Glutamatergic neuron (in vitro differentiated cells): ENCODE measurements at regions not wholly inside any gene's neighbourhood (a gene's known extent, or its start where the extent isn't known, plus 50 kb on each side); places are given as distances from the start of the nearest gene placed in this dataset.
"Not testable (repeated sequence)": the region's sequence is repeated elsewhere in the genome, so short reads cannot be mapped to it uniquely, and the experiment has no call there.

Source experiments
- DNase-seq: peaks from one replicate; pipeline ENCODE4 v3.0.0; 2022
- H3K27ac Mint-ChIP-seq: one replicate; pipeline ENCODE4 v1.8.0; 2020; ENCODE audit warnings: mild to moderate bottlenecking, mixed read lengths, inconsistent platforms; ENCODE audit not compliant: unreplicated experiment
- H3K27me3 Mint-ChIP-seq: one replicate; pipeline ENCODE4 v1.8.0; 2020; ENCODE audit warnings: mild to moderate bottlenecking, moderate library complexity, mixed read lengths, inconsistent platforms; ENCODE audit not compliant: unreplicated experiment
- H3K36me3 Mint-ChIP-seq: one replicate; pipeline ENCODE4 v1.8.0; 2020; ENCODE audit warnings: mild to moderate bottlenecking, mixed read lengths, inconsistent platforms; ENCODE audit not compliant: unreplicated experiment
- H3K4me1 Mint-ChIP-seq: one replicate; pipeline ENCODE4 v1.8.0; 2020; ENCODE audit warnings: mild to moderate bottlenecking, low read depth, mixed read lengths, inconsistent platforms; ENCODE audit not compliant: unreplicated experiment
- H3K4me3 Mint-ChIP-seq: one replicate; pipeline ENCODE4 v1.8.0; 2020; ENCODE audit warnings: mild to moderate bottlenecking, mixed read lengths, inconsistent platforms; ENCODE audit not compliant: unreplicated experiment
- H3K9me3 Mint-ChIP-seq: one replicate; pipeline ENCODE4 v1.8.0; 2020; ENCODE audit warnings: mild to moderate bottlenecking, moderate library complexity, mixed read lengths, inconsistent platforms; ENCODE audit not compliant: unreplicated experiment
- TF ChIP-seq, protein P1 (sequence below): fragments of 200-600 bp; sonication (generic); IDR thresholded peaks from one replicate; pipeline ENCODE4 v1.5.0; 2021; ENCODE audit not compliant: partially characterized antibody, unreplicated experiment

DNA sequence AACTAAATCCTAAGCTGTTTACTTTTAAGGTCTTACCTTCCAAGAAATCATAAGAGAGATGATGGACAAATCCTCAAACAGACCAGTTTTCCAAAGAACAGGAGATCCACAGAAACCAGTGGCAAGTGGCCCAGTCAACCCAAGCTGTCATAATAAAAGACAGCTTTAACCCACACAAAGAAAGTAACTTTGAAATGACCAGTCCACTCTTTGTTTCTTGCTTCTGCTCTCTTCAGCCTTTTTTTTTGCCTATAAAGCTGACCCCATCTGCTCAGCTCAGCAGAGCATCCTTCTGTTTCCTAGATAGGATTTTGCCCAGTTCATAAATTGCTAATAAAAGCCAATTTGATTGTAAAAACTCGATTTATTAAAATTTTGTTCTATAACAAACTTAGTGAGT, 299.4 kb downstream of the OXSM start:
- Mint-ChIP-seq H3K27ac (no peak overlapping the region), H3K9me3 (peaks cover 10% of the 10 kb centered on the region), H3K4me1 (no peaks in the 10 kb centered on the region), H3K27me3 (no peaks in the 10 kb centered on the region), H3K36me3 (peaks cover 17% of the 10 kb centered on the region), H3K4me3 (no peak overlapping the region)
- TF ChIP-seq, protein P1, sequence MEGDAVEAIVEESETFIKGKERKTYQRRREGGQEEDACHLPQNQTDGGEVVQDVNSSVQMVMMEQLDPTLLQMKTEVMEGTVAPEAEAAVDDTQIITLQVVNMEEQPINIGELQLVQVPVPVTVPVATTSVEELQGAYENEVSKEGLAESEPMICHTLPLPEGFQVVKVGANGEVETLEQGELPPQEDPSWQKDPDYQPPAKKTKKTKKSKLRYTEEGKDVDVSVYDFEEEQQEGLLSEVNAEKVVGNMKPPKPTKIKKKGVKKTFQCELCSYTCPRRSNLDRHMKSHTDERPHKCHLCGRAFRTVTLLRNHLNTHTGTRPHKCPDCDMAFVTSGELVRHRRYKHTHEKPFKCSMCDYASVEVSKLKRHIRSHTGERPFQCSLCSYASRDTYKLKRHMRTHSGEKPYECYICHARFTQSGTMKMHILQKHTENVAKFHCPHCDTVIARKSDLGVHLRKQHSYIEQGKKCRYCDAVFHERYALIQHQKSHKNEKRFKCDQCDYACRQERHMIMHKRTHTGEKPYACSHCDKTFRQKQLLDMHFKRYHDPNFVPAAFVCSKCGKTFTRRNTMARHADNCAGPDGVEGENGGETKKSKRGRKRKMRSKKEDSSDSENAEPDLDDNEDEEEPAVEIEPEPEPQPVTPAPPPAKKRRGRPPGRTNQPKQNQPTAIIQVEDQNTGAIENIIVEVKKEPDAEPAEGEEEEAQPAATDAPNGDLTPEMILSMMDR = no peak
- no peak for DNase-seq

DNA sequence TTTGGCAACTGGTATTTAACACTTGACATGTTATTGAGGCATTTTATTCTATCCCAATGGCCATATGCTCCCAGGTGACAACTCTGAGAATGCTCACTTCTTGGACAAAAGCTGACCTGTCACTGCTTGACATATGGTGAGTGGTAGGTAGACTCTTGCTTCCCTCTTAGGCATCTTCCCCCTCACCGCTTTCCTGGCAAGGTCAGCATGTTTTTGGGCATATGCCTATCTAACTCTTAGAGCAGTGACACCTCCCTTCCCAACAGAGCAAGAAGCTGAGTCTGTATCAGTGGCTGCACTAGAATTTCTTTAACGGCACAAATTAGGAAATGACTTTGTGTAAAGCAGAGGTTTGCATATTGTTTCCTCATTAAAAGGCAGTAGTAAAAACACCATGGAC, 300.7 kb downstream of the OXSM start:
- peaks cover 10% of the 10 kb centered on the region for H3K9me3 Mint-ChIP-seq
- no peak overlapping the region for H3K27ac Mint-ChIP-seq
- no peak overlapping the region for H3K4me3 Mint-ChIP-seq
- H3K27me3 Mint-ChIP-seq = peaks cover 2% of the 10 kb centered on the region
- no peaks in the 10 kb centered on the region for H3K4me1 Mint-ChIP-seq
- peaks cover 17% of the 10 kb centered on the region for H3K36me3 Mint-ChIP-seq
- TF ChIP-seq, protein P1 = no peak
- DNase-seq = no peak

DNA sequence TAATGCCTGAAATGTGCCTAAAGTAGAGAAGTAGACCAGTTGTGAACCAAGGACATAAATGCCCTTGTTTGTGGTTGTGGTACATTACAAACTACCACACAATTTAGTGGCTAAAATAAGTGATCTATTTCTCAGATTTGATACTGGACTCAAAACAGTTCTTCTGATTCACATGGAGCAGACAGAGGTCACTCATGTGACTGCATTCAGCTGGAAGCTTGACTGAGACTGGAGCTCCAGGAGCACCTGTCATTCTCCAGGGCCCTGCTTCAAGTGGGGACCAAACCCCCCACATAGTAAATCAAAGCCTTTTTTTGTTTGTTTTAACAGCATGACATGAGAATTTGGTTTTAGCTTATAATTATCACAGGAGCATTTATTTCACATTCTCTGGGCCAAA, 301.2 kb downstream of the OXSM start:
- no peak overlapping the region for H3K27ac Mint-ChIP-seq
- no peaks in the 10 kb centered on the region for H3K4me1 Mint-ChIP-seq
- peaks cover 10% of the 10 kb centered on the region for H3K9me3 Mint-ChIP-seq
- TF ChIP-seq, protein P1 = no peak
- no peak overlapping the region for H3K4me3 Mint-ChIP-seq
- H3K36me3 Mint-ChIP-seq = peaks cover 17% of the 10 kb centered on the region
- DNase-seq = no peak
- peaks cover 2% of the 10 kb centered on the region for H3K27me3 Mint-ChIP-seq

DNA sequence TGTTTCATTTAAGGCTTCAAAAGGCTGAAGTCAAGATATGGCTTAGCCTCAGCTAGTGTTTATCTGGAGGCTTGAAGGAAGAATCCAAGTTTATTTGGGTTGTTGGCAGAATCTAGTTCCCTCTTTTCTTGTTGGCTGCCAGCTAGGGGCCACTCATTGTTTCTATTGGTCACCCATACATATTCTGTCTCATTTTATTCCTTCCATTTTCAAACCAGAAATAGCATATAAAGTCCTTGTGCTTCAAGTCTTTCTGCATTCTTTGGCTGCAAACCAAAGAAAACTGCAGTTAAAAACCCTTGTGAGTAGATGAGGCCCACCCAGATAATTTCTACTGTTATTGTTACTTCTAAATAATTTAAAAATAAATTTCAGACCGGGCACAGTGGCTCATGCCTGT, 301.7 kb downstream of the OXSM start:
- H3K27ac Mint-ChIP-seq = no peak overlapping the region
- no peaks in the 10 kb centered on the region for H3K4me1 Mint-ChIP-seq
- TF ChIP-seq, protein P1 = no peak
- H3K36me3 Mint-ChIP-seq = peaks cover 18% of the 10 kb centered on the region
- DNase-seq = no peak
- H3K9me3 Mint-ChIP-seq = peaks cover 9% of the 10 kb centered on the region
- H3K27me3 Mint-ChIP-seq = peaks cover 2% of the 10 kb centered on the region
- no peak overlapping the region for H3K4me3 Mint-ChIP-seq

DNA sequence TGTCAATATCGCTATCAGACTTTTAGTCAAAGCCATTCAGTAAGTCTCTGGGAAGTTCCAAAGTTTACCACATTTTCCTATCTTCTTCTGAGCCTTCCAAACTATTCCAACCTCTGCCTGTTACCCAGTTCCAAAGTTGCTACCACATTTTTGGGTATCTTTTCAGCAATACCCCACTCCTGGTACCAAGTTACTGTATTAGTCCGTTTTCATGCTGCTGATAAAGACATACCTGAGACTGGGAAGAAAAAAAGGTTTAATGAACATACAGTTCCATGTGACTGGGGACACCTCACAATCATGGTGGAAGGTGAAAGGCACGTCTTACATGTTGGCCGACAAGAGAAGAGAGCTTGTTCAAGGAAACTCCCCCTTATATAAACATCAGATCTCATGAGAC, 307.2 kb downstream of the OXSM start:
- not testable (repeated sequence) for H3K9me3 Mint-ChIP-seq, DNase-seq

DNA sequence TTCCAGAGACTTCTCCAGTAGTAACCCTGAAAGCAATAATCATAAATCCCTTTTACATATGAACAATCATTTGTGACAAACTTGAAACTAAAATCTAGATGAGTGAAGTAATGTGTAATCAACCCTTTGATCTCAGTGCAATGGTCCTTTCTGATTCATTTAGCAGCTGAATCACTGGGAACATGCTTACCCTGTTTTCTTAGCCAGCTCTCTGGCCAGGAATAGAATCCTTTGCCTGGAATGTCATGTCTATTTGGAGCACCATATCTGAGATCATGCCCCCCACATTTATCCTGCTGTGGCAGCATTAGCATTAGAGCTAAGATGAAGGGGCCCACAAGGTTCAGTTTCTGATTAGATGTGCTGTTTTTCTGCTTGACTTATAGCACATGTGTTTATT, 309.8 kb downstream of the OXSM start:
- peaks cover under 1% of the 10 kb centered on the region for H3K4me1 Mint-ChIP-seq
- no peak overlapping the region for H3K27ac Mint-ChIP-seq
- no peak for DNase-seq
- peaks cover 2% of the 10 kb centered on the region for H3K27me3 Mint-ChIP-seq
- H3K4me3 Mint-ChIP-seq = no peak overlapping the region
- H3K36me3 Mint-ChIP-seq = peaks cover 12% of the 10 kb centered on the region
- TF ChIP-seq, protein P1 = no peak
- no peaks in the 10 kb centered on the region for H3K9me3 Mint-ChIP-seq

More for the DNA sequence above, 307.2 kb downstream of the OXSM start:
- H3K27ac Mint-ChIP-seq, H3K4me3 Mint-ChIP-seq, H3K4me1 Mint-ChIP-seq, H3K27me3 Mint-ChIP-seq: not testable (repeated sequence)
- peaks cover 12% of the 10 kb centered on the region for H3K36me3 Mint-ChIP-seq
